Superior temporal gyrus (tissue), 1 donor: ENCODE measurements at regions not wholly inside any gene's neighbourhood (a gene's known extent, or its start where the extent isn't known, plus 50 kb on each side); places are given as distances from the start of the nearest gene placed in this dataset.
"Not testable (repeated sequence)": the region's sequence is repeated elsewhere in the genome, so short reads cannot be mapped to it uniquely, and the experiment has no call there.

ENCODE experiments used
- DNase-seq: peaks from one replicate; pipeline ENCODE4 v3.0.0-alpha.2; 2016; ENCODE audit errors: extremely low spot score

GRCh38 chr5:39977066-39977655, 552.4 kb upstream of the DAB2 start:
- DNase-seq: no peak

DNA sequence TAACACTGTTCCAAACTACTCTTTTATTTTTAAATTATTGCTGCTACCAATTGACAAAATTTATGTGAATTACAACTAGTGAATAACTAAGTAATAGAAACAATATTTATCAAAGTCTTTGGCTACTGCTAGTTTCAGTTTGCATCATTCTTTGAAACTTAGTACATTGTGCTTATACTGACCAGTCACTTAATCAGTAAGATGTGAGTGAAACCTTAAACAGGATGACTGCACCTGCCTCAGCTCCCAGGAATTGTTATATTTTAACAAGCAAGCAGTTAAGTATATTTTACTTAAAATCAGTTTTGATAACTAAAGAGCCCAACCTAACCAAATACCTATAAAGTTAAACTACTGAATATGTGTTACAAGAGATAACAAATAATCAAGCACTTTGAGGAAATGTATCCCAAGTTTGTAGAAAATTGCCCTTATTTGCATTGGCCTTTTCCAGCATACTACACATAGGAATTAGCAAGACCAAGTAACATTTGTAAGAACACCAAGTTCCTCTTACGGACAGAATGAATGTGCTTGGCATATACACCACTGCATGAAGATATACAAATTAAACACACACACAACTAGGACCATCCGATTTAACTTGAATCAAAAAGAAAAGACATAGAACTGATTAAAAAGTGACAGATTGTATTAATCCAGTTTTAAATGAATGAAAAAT, 545.5 kb upstream of the DAB2 start:
- DNase-seq: no peak

- no peak for DNase-seq
These were observed 543.6 kb upstream of the DAB2 start for GRCh38 chr5:39968381-39968780.

DNA sequence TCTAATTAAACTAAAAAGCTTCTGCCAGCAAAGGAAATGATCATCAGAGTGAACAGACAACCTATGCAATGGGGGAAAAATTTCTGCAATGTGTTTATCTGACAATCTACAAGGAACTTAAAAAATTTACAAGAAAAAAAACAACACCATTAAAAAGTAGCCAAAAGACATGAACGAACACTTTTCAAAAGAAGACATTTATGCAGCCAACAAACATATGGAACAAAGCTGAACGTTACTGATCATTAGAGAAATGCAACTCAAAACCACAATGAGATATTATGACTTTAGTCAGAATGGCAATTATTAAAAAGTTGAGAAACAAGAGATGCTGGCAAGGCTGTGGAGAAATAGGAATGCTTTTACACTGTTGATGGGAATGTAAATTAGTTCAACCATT, 530.4 kb upstream of the DAB2 start:
- DNase-seq: no peak

DNA sequence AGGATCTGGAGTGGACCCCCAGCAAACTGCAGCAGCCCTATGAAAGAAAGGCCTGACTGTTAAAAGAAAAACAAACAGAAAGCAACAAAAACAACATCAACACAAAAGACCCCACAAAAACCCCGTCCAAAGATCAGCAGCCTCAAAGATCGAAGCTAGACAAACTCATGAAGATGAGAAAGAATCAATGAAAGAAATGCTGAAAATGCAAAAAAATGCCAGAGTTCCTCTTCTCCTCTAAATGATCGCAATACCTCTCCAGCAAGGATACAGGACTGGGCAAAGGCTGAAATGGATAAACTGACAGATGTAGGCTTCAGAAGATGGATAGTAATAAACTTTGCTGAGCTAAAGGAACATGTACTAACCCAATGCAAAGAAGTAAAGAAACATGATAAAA, 526.3 kb upstream of the DAB2 start:
- no peak for DNase-seq

GRCh38 chr5:39948867-39949468, 524.2 kb upstream of the DAB2 start:
- peak; percentile 85 for DNase-seq

DNA sequence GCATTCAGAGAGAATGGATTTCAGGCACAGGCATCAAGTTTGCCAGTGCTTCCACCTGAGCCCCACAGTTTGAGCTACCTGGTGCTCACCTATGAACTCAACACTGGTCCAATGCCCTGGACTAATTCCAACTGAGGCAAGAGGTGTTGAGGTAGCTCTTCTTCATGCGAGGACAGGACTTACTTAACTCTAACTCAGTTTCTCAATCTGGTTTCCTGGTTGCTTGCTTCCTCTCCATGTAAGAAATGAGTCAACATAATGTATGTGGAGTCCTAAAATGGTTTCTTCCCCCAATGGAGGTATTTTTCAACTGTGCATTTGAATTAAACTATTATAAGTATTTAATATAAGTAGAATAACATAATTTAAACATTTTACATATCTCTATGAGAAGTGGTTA, 523.6 kb upstream of the DAB2 start:
- no peak for DNase-seq

GRCh38 chr5:39947657-39948056, 522.9 kb upstream of the DAB2 start:
- no peak for DNase-seq

DNA sequence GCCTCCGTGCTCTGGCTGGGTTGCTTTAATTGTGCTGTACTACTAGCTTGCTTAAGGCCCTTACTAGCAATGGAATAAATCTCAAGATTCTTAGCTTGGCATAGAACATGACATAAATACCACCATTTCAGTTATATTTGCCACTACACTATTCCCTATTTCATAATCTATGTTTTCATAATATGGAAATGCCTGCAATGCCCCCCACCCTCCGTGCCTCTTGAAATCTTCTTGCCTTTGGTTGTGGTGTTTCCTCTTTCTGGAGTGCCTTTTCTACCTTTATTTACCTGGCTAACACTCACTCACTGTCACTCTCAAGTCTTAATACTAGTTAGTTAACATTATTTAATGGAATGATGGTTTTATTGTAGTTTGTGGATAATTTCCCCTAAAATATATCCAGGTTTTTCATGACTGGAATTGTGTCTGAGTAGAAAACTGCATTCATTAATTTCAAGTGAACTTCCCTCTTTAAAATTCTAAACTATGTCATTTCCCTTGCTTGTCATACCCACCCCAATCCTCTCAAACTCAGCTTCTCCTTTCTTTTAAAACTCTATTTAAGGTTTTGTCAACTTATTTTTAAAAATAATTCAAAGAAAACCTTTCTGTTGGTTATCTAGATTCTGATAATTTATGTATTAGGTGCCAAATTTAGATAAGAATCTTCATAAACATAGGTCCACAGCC, 521.7 kb upstream of the DAB2 start:
- no peak for DNase-seq

DNA sequence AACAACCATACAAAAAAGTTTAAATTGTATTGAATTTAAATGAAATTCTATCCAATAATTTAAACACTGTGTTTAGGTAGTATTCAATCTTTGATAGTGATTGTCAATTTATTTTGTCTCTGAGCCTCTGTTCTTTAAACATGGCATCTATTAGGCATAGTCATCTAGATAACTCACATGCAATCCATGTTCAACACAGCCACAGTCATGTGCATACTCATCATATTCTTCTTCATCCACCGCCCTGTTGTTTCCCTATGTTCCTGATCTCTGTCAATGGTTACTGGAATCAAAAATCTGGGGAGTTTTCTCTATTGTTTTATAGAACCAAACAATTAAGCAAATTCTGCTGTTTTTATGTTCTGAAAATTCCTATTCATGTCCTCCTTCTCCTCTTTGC, 521.1 kb upstream of the DAB2 start:
- no peak for DNase-seq

GRCh38 chr5:39943811-39944210, 519.0 kb upstream of the DAB2 start:
- no peak for DNase-seq

- DNase-seq: no peak
These were observed 517.8 kb upstream of the DAB2 start for GRCh38 chr5:39942606-39943005.

- no peak for DNase-seq
These were observed 516.6 kb upstream of the DAB2 start for GRCh38 chr5:39941416-39941815.

DNA sequence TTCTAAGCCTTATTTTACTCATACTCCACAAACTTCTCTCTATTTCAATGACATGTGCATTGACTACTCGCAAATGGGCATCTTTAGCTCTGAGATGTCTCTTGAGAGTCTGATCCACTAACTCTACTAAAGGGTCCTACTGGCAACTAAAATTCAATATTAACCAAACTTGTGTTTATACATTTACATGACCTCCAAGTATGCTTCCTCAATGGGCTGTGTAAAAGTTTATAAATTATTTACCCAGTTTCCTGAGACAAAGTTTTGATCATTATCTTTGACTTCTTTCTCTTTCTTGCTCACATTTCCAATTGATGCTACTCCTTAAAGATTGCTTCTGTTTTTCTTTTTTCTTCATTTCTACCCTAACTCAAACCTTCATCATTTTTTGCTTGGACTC, 510.1 kb upstream of the DAB2 start:
- DNase-seq: no peak

DNA sequence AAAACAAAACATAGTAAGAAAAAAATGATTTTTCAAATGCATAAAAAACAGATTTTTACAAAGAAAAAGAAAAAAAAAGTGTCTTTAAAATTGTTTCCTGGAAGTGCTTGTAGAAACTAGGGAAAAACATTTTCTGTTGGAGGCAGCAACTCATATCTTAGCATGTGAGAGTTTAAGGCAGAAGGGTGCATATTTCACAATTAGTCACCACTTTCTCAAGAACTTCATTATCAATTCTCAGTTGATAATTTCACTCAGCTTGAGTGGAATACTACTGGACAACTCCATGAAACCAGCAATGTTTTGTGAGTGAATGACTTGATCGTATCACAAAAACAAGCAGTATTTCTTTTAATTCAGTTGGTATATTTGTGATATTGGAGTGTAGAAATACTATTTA, 508.3 kb upstream of the DAB2 start:
- DNase-seq: no peak

DNA sequence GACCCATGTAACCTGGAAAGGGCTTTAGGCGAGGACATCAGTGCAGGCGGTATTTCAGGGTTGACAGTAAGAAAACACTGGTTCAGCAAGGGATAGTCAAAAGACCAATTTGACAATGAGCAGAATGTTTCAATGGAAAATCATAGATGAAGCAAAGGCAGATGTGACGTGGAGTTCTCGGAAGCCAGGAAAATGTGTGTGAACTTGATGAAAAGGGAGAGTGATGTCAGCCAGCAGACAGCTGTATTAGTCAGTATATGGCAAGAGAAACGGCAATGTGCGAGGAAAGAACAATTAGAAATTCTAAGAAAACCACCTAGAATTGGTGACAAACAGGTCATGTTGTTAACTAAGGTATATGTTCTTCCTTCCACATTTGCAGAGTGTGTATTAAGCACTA, 503.9 kb upstream of the DAB2 start:
- DNase-seq: no peak

DNA sequence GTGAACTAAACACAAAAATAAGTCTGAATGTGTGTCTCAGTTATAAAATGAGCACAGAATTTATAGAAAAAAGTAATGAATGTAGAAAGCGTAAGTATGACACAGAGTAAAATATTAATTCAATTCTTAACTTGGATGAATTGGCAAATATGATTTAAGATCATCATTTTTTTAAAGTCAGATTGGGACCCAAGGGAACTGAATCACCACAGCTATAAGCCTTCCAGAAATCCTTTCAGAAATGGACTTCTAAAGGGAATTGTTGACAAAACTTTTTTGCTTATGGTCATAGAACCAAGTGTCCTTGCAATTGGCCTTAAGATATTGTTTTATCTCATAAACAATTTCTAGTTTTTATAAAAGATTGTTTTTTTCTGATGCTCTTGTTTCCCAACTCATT, 495.1 kb upstream of the DAB2 start:
- DNase-seq: no peak

- no peak for DNase-seq
These were observed 488.1 kb upstream of the DAB2 start for GRCh38 chr5:39912906-39913305.

- not testable (repeated sequence) for DNase-seq
These were observed 482.6 kb upstream of the DAB2 start for GRCh38 chr5:39907267-39907951.

- no peak for DNase-seq
These were observed 481.4 kb upstream of the DAB2 start for GRCh38 chr5:39906146-39906545.

DNA sequence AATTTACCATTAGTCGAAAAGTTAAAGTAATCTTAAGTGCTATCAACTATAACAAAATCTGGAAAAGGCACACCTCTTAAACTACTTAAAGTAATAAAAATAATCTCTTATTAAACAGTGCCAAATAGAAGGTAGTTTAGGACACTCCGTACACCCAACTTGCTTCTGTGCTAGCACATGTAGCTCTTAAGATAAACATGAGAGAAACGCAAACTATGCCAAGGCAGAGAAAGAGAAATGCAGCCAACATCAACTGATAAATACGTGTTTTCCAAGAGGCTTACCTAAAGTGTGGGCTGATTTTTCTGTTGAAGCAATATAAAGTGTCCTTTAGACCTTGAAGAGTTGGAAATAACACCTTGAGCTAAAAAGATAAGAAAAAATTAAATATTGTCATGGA, 480.6 kb upstream of the DAB2 start:
- DNase-seq: no peak

GRCh38 chr5:39902626-39903025, 477.8 kb upstream of the DAB2 start:
- no peak for DNase-seq
